GM23338 (cell line): ENCODE measurements at regions not wholly inside any gene's neighbourhood (a gene's known extent, or its start where the extent isn't known, plus 50 kb on each side); places are given as distances from the start of the nearest gene placed in this dataset.
A peak's percentile ranks its signal among the peaks of the same experiment; 100 is the strongest.

Source experiments
- ATAC-seq: fragments of 200-7000 bp; cut with Tn5 transposase; 3 replicates; pipeline ENCODE4 v1.9.1; 2020
- DNase-seq: peaks from one replicate; pipeline ENCODE4 v3.0.0-alpha.2; 2015; ENCODE audit warnings: low spot score
- H2AFZ ChIP-seq: fragments of 200-600 bp; sonication (generic); 2 replicates; pipeline ENCODE4 v1.8.0; 2016; ENCODE audit warnings: antibody characterized with exemption, mild to moderate bottlenecking, moderate library complexity
- H3F3A ChIP-seq: fragments of 200-600 bp; sonication (generic); replicated peaks from 2 replicates; pipeline ENCODE4 v1.8.0; 2017; ENCODE audit warnings: antibody characterized with exemption, mixed run types, low read depth
- H3K27ac ChIP-seq: fragments of 200-600 bp; sonication (generic); 2 replicates; pipeline ENCODE4 v1.6.1; 2016; ENCODE audit warnings: low read depth
- H3K27me3 ChIP-seq: fragments of 200-600 bp; sonication (generic); 2 replicates; pipeline ENCODE4 v1.8.0; 2016; ENCODE audit warnings: mild to moderate bottlenecking, mixed run types, moderate library complexity; ENCODE audit not compliant: insufficient read depth
- H3K36me3 ChIP-seq: fragments of 200-600 bp; sonication (generic); 2 replicates; pipeline ENCODE4 v1.8.0; 2016; ENCODE audit warnings: mild to moderate bottlenecking; ENCODE audit not compliant: insufficient read depth
- H3K4me1 ChIP-seq: fragments of 200-600 bp; sonication (generic); 2 replicates; pipeline ENCODE4 v1.8.0; 2016; ENCODE audit warnings: mild to moderate bottlenecking, moderate library complexity; ENCODE audit not compliant: insufficient read depth
- H3K4me2 ChIP-seq: fragments of 200-600 bp; sonication (generic); 2 replicates; pipeline ENCODE4 v1.7.1; 2017; ENCODE audit warnings: mixed run types
- H3K4me3 ChIP-seq: fragments of 200-600 bp; sonication (generic); 2 replicates; pipeline ENCODE4 v1.6.1; 2016; ENCODE audit warnings: mixed run types
- H3K79me2 ChIP-seq: fragments of 200-600 bp; sonication (generic); replicated peaks from 2 replicates; pipeline ENCODE4 v1.8.0; 2017; ENCODE audit warnings: mild to moderate bottlenecking; ENCODE audit not compliant: insufficient read depth
- H3K9me2 ChIP-seq: fragments of 200-600 bp; sonication (generic); 2 replicates; pipeline ENCODE4 v1.8.0; 2017; ENCODE audit not compliant: insufficient read depth
- H4K20me1 ChIP-seq: fragments of 200-600 bp; sonication (generic); replicated peaks from 2 replicates; pipeline ENCODE4 v1.8.0; 2017; ENCODE audit warnings: mild to moderate bottlenecking; ENCODE audit not compliant: insufficient read depth
- H3K27ac Mint-ChIP-seq: 2 replicates; pipeline ENCODE4 v1.8.0; 2020; ENCODE audit warnings: inconsistent platforms, mild to moderate bottlenecking, moderate library complexity, mixed read lengths
- H3K27me3 Mint-ChIP-seq: 3 replicates; pipeline ENCODE4 v1.8.0; 2022; ENCODE audit warnings: low read depth, mild to moderate bottlenecking, moderate library complexity, mixed read lengths, inconsistent platforms; ENCODE audit not compliant: insufficient read depth, poor library complexity
- H3K36me3 Mint-ChIP-seq: 3 replicates; pipeline ENCODE4 v1.8.0; 2021; ENCODE audit warnings: low read depth, mild to moderate bottlenecking, inconsistent platforms, moderate library complexity, mixed read lengths
- H3K4me1 Mint-ChIP-seq: 3 replicates; pipeline ENCODE4 v1.8.0; 2020; ENCODE audit warnings: mild to moderate bottlenecking, inconsistent platforms, mixed read lengths
- H3K4me3 Mint-ChIP-seq: 3 replicates; pipeline ENCODE4 v1.8.0; 2021; ENCODE audit warnings: moderate library complexity, mild to moderate bottlenecking, inconsistent platforms, mixed read lengths
- H3K9me3 Mint-ChIP-seq: 3 replicates; pipeline ENCODE4 v1.8.0; 2020; ENCODE audit warnings: moderate library complexity, mild to moderate bottlenecking, inconsistent platforms, mixed read lengths
- CREB1 ChIP-seq: fragments of 250-450 bp; sonication (Bioruptor Pico); IDR thresholded peaks from 2 replicates; pipeline ENCODE4 v1.5.0; 2020; ENCODE audit warnings: low read depth, mild to moderate bottlenecking, moderate library complexity
- EZH2 ChIP-seq: fragments of 200-600 bp; sonication (generic); IDR thresholded peaks from one replicate; pipeline ENCODE4 v1.8.0; 2017; ENCODE audit warnings: antibody characterized with exemption, mild to moderate bottlenecking, low read depth; ENCODE audit not compliant: unreplicated experiment
- EZH2phosphoT487 ChIP-seq: fragments of 200-600 bp; sonication (generic); IDR thresholded peaks from one replicate; pipeline ENCODE4 v1.8.1; 2018; ENCODE audit warnings: antibody characterized with exemption; ENCODE audit not compliant: unreplicated experiment
- JUNB ChIP-seq: IDR thresholded peaks from one replicate; pipeline ENCODE4 v1.6.1; 2016; ENCODE audit warnings: antibody characterized with exemption; ENCODE audit not compliant: unreplicated experiment
- NANOG ChIP-seq: IDR thresholded peaks from 2 replicates; pipeline ENCODE4 v1.6.1; 2016; ENCODE audit warnings: antibody characterized with exemption, borderline replicate concordance
- POLR2AphosphoS5 ChIP-seq: IDR thresholded peaks from 2 replicates; pipeline ENCODE4 v1.6.1; 2016; ENCODE audit warnings: antibody characterized with exemption, low read depth
- REST ChIP-seq: IDR thresholded peaks from one replicate; pipeline ENCODE4 v1.6.1; 2018; ENCODE audit warnings: antibody characterized with exemption; ENCODE audit not compliant: unreplicated experiment
- ZNF114 ChIP-seq: fragments of 250-450 bp; sonication (Bioruptor Pico); IDR thresholded peaks from 2 replicates; pipeline ENCODE4 v1.5.0; 2020; ENCODE audit warnings: mild to moderate bottlenecking, moderate library complexity
- ZNF331 ChIP-seq: fragments of 250-450 bp; sonication (Bioruptor Pico); IDR thresholded peaks from 2 replicates; pipeline ENCODE4 v1.5.0; 2020; ENCODE audit warnings: low read depth, mild to moderate bottlenecking, moderate library complexity
- ZNF462 ChIP-seq: fragments of 250-450 bp; sonication (Bioruptor Pico); IDR thresholded peaks from 2 replicates; pipeline ENCODE4 v1.5.0; 2020; ENCODE audit warnings: mild to moderate bottlenecking, moderate library complexity

DNA sequence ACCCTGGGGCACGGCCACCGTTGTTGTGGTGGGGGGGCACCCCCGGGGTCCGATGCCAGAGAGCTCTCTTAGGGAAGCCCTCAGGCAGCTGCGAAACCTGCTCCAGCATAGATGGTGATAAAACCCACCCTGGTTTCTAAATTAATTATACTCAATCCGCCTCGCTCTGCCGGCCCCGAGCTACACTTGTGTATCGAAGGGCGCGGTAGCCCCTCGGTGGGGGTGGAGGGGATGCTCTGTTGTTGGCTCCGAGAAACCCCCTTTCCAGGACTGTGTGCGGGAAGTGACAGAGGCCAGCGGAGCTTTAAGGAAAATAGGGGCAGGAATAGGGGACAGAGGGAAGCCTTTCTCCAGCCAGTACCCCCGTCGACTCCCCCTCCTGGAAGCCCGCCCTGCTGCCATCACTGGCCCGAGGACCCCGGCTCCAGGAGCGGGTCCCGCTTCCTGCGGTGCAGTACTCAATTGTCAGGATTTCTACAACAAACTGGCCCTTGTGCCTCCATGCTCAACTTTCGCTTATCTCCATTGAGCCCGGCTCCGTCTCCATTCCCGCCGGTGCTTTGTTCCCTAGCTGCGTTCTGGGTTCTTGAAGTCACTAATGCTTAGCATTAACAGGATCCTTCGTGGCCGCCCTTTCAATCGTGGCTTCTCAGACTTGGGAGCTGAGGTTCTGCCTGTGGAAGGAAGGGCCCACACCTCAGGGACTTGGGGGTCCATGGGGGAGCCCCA lies 408.2 kb downstream of the BCOR start:
- Mint-ChIP-seq H3K27me3 (peaks cover 9% of the 10 kb centered on the region), H3K27ac (no peak overlapping the region), H3K4me3 (peak overlapping the region; percentile 68), H3K9me3 (no peaks in the 10 kb centered on the region), H3K4me1 (peaks cover 34% of the 10 kb centered on the region), H3K36me3 (no peaks in the 10 kb centered on the region; the same call in 2 of the 3 replicates)
- Histone ChIP-seq H3K9me2 (no peaks in the 10 kb centered on the region), H2AFZ (no peak overlapping the region), H3K27me3 (peaks cover 8% of the 10 kb centered on the region; the same call in 1 of the 2 replicates), H3K36me3 (no peaks in the 10 kb centered on the region), H4K20me1 (no peaks in the 10 kb centered on the region), H3K79me2 (no peaks in the 10 kb centered on the region), H3K4me1 (peaks cover 15% of the 10 kb centered on the region), H3F3A (no peaks in the 10 kb centered on the region), H3K4me2 (peak overlapping the region; percentile 82), H3K4me3 (peak overlapping the region; percentile 67), H3K27ac (no peak overlapping the region)
- ATAC-seq (peak; percentile 43), DNase-seq (peak; percentile 41)
- no peak for TF ChIP-seq NANOG
- no peak for TF ChIP-seq JUNB

DNA sequence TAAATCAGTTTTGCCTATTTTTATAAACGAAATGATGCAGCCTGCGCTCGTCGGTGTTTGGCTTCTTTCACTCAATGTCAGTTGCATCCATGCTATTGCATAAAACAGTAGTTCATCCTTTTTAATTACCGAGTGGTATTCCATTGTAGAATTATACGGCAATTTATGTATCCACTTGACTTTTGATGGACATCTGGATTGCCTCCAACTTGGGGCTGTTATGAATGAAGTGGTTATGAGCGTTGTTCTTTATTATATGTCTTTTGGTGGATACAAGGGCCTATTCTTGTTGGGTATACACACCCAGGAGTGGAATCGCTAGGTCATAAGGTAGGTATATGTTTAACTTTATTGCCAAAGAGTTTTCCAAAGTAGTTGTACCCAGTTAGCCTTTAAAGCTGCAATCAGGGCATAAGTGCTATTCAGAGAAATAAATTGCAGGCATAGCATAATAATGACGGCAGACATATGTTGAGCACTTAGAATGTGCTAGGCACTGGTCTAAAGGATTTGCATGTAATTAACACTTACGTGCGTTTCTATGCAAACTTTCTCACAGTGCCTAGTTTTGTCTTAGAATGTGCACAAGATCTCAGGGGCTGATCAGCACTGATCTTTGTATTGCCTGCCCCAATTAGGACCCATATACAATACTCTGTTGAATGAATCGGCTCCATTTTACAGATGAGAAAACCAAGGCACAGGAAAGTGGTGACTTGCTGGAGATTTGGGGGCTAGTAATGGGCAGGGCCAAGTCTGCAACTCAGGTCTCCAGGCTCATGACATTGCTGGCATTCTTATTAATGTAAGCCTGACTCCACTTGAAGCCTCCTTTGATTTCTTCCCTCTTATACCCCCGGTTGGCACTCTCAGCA lies 407.0 kb downstream of the BCOR start:
- peaks cover 4% of the 10 kb centered on the region; the same call in 2 of the 3 replicates for H3K9me3 Mint-ChIP-seq
- peaks cover 31% of the 10 kb centered on the region for H3K4me1 Mint-ChIP-seq
- Histone ChIP-seq H3F3A (no peaks in the 10 kb centered on the region), H2AFZ (no peak overlapping the region), H3K27ac (no peak overlapping the region), H3K4me3 (no peak overlapping the region), H3K36me3 (no peaks in the 10 kb centered on the region), H3K9me2 (no peaks in the 10 kb centered on the region), H3K4me2 (peak overlapping the region; percentile 82; the same call in 1 of the 2 replicates), H3K79me2 (no peaks in the 10 kb centered on the region), H3K27me3 (0 out of 2 replicates have a peak, but pooled peaks cover 8% of the 10 kb centered on the region), H4K20me1 (no peaks in the 10 kb centered on the region), H3K4me1 (peaks cover 15% of the 10 kb centered on the region)
- H3K4me3 Mint-ChIP-seq: peak overlapping the region; percentile 32; the same call in 2 of the 3 replicates
- H3K27me3 Mint-ChIP-seq: peaks cover 9% of the 10 kb centered on the region
- ATAC-seq (no peak), DNase-seq (no peak)
- peaks cover 4% of the 10 kb centered on the region; the same call in 2 of the 3 replicates for H3K36me3 Mint-ChIP-seq
- no peak overlapping the region for H3K27ac Mint-ChIP-seq
- no peak for TF ChIP-seq NANOG
- no peak for TF ChIP-seq ZNF462 (CRISPR knock-in tag)
- no peak for TF ChIP-seq ZNF331 (CRISPR knock-in tag)
- TF ChIP-seq REST: no peak
- TF ChIP-seq CREB1: no peak
- no peak for TF ChIP-seq POLR2AphosphoS5
- no peak for TF ChIP-seq EZH2phosphoT487
- TF ChIP-seq ZNF114 (CRISPR knock-in tag): no peak
- no peak for TF ChIP-seq EZH2
